PC-9 (cell line): ENCODE measurements at regions not wholly inside any gene's neighbourhood (a gene's known extent, or its start where the extent isn't known, plus 50 kb on each side); places are given as distances from the start of the nearest gene placed in this dataset.
A peak's percentile ranks its signal among the peaks of the same experiment; 100 is the strongest.

ENCODE experiments used
- BruUV-seq: library from RNA; stranded (reverse); fragments of 400-500 nt; replicated peaks from 2 replicates; lab custom pipeline; 2021; lab: Mats Ljungman, UMichigan
- CTCF ChIA-PET: fragments of 300-600 bp; sonication (Branson Sonifier 250); formaldehyde crosslinking; loops from one replicate; lab custom pipeline; 2022; ENCODE audit warnings: antibody characterized with exemption; lab: Charles Lee
- POLR2A ChIA-PET: fragments of 300-600 bp; sonication (Branson Sonifier 250); formaldehyde crosslinking; loops from one replicate; lab custom pipeline; 2022; ENCODE audit warnings: antibody characterized with exemption; ENCODE audit not compliant: unreplicated experiment; lab: Charles Lee
- DNase-seq, 2 experiments: peaks; one replicate each; pipeline versions ENCODE4 v3.0.0 to v3.0.0-alpha.2; 2015 to 2022; ENCODE audit warnings: mixed read lengths in 1 of 2
- H2AFZ ChIP-seq: fragments of 200-600 bp; sonication (generic); 2 replicates; pipeline ENCODE4 v1.8.1; 2017; ENCODE audit warnings: antibody characterized with exemption
- H3F3A ChIP-seq: fragments of 200-600 bp; sonication (generic); 2 replicates; pipeline ENCODE4 v1.8.1; 2017; ENCODE audit warnings: antibody characterized with exemption, mild to moderate bottlenecking, low read depth; ENCODE audit not compliant: insufficient read depth
- H3K27ac ChIP-seq: fragments of 200-600 bp; sonication (generic); 2 replicates; pipeline ENCODE4 v1.6.1; 2016; ENCODE audit warnings: mixed run types
- H3K27me3 ChIP-seq: fragments of 200-600 bp; sonication (generic); 2 replicates; pipeline ENCODE4 v1.6.1; 2016; ENCODE audit warnings: low read depth, mixed run types; ENCODE audit not compliant: insufficient read depth
- H3K36me3 ChIP-seq: fragments of 200-600 bp; sonication (generic); 2 replicates; pipeline ENCODE4 v1.6.1; 2016; ENCODE audit warnings: low read depth, mixed run types
- H3K4me1 ChIP-seq: fragments of 200-600 bp; sonication (generic); replicated peaks from 2 replicates; pipeline ENCODE4 v1.6.1; 2016; ENCODE audit warnings: mixed run types; ENCODE audit not compliant: insufficient read depth
- H3K4me2 ChIP-seq: fragments of 200-600 bp; sonication (generic); 2 replicates; pipeline ENCODE4 v1.6.1; 2017; ENCODE audit warnings: mixed run types
- H3K4me3 ChIP-seq: fragments of 200-600 bp; sonication (generic); 2 replicates; pipeline ENCODE4 v1.6.1; 2016; ENCODE audit warnings: mixed run types
- H3K79me2 ChIP-seq: fragments of 200-600 bp; sonication (generic); 2 replicates; pipeline ENCODE4 v1.6.1; 2017; ENCODE audit warnings: low read depth, mixed run types
- H3K9me2 ChIP-seq: fragments of 200-600 bp; sonication (generic); 2 replicates; pipeline ENCODE4 v1.8.1; 2017; ENCODE audit warnings: mild to moderate bottlenecking; ENCODE audit not compliant: insufficient read depth
- H3K9me3 ChIP-seq: fragments of 200-600 bp; sonication (generic); 2 replicates; pipeline ENCODE4 v1.8.1; 2016; ENCODE audit warnings: low read depth; ENCODE audit not compliant: insufficient read depth
- H4K20me1 ChIP-seq: fragments of 200-600 bp; sonication (generic); 2 replicates; pipeline ENCODE4 v1.8.1; 2017; ENCODE audit not compliant: insufficient read depth
- EZH2 ChIP-seq: fragments of 200-600 bp; sonication (generic); IDR thresholded peaks from 2 replicates; pipeline ENCODE4 v1.8.0; 2017; ENCODE audit warnings: antibody characterized with exemption, low read depth
- intact Hi-C: fragments of 100-400 bp; cut with micrococcal nuclease; formaldehyde crosslinking; loops from one replicate; pipeline ENCODE4 v1.10.0; 2022; ENCODE audit not compliant: unreplicated experiment
- TF ChIP-seq, protein P1 (sequence below): fragments of 200-600 bp; sonication (generic); conservative IDR thresholded peaks from 2 replicates; pipeline ENCODE4 v1.6.1; 2017; ENCODE audit warnings: mixed run types, antibody characterized with exemption, mild to moderate bottlenecking, moderate library complexity

DNA sequence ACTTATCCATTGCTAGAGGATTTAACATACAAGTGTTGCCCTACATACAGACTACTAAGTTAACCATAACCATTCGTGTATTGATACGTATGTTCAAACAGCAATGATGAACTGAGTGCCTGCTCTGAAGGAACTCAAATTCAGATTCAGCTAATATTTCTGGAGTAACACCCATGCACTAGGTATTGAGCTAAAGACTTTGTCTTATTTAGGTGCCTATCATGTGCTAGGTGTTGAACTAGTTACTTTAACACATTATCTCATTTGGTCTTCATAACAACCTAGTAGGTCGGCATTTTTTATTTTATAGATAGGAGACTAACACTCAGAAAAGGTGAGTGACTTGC is 160.0 kb downstream of the LTN1 start:
- no TSS peak for BruUV-seq
- intact Hi-C loops, result no loop called here
- Histone ChIP-seq H4K20me1 (no peaks in the 10 kb centered on the region), H3K9me3 (no peaks in the 10 kb centered on the region), H3K79me2 (no peaks in the 10 kb centered on the region), H2AFZ (no peak overlapping the region), H3F3A (peaks cover 5% of the 10 kb centered on the region; the same call in 1 of the 2 replicates), H3K4me3 (no peak overlapping the region), H3K27ac (no peak overlapping the region), H3K27me3 (no peaks in the 10 kb centered on the region), H3K4me2 (no peak overlapping the region), H3K36me3 (no peaks in the 10 kb centered on the region), H3K4me1 (no peaks in the 10 kb centered on the region), H3K9me2 (no peaks in the 10 kb centered on the region)
- DNase-seq, result no peak
- ChIA-PET POLR2A (interaction anchor here (0.6 kb wide), 1 partner anchor 190 kb away, joined by 3 read pairs; no protein-coding TSS in a partner anchor), CTCF (interaction anchor here (0.6 kb wide), 1 partner anchor 347 kb away, joined by 3 read pairs; no protein-coding TSS in a partner anchor)
- TF ChIP-seq EZH2, result no peak
- TF ChIP-seq, protein P1, sequence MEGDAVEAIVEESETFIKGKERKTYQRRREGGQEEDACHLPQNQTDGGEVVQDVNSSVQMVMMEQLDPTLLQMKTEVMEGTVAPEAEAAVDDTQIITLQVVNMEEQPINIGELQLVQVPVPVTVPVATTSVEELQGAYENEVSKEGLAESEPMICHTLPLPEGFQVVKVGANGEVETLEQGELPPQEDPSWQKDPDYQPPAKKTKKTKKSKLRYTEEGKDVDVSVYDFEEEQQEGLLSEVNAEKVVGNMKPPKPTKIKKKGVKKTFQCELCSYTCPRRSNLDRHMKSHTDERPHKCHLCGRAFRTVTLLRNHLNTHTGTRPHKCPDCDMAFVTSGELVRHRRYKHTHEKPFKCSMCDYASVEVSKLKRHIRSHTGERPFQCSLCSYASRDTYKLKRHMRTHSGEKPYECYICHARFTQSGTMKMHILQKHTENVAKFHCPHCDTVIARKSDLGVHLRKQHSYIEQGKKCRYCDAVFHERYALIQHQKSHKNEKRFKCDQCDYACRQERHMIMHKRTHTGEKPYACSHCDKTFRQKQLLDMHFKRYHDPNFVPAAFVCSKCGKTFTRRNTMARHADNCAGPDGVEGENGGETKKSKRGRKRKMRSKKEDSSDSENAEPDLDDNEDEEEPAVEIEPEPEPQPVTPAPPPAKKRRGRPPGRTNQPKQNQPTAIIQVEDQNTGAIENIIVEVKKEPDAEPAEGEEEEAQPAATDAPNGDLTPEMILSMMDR, result no peak

DNA sequence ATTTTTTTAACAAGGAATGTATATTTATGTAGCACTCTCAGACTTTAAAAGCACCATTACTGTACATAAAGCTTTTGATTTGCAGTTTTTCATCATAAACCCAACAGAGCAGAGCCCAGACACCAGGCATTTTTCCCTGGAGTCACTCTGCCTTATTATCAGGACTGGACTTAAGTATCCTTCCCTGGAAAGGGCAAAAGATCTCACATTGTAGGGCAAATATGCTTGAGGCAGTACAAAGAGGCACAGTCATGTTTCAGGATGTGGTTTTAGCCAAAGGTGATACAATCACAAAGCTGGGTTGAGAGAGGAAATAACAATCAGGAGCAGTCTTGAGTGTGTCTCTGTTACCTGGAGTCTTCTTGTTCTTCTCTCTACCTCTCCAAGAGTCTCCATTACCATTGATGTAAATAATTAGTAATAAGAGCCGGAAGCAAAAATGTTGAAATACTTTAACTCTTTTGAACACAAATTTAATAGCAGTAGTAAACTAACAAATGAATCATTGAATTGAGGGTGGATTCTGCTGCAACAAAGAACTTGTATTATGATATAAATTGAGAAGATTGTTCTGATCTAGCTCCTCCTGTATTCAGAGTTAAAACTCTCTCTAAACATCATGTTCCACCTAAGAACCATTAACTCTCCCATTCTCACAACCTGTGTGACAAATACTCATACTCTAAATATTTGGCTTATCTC is 160.5 kb downstream of the LTN1 start:
- ChIA-PET POLR2A (interaction anchor here (0.6 kb wide), 2 partner anchors 191 to 1274 kb away, joined by 3 to 5 read pairs; no protein-coding TSS in a partner anchor), CTCF (no interaction called here)
- no peaks in the 10 kb centered on the region for H3K27me3 ChIP-seq
- DNase-seq, result peak; percentile 13 to 58
- no TSS peak for BruUV-seq
- no peak overlapping the region for H3K4me2 ChIP-seq
- no peaks in the 10 kb centered on the region for H3K9me3 ChIP-seq
- TF ChIP-seq EZH2, result no peak
- TF ChIP-seq, protein P1, result no peak
- H3K36me3 ChIP-seq, result no peaks in the 10 kb centered on the region
- H3F3A ChIP-seq, result peaks cover 5% of the 10 kb centered on the region; the same call in 1 of the 2 replicates
- no peak overlapping the region for H3K27ac ChIP-seq
- H2AFZ ChIP-seq, result no peak overlapping the region
- H3K4me3 ChIP-seq, result no peak overlapping the region
- no peaks in the 10 kb centered on the region for H3K79me2 ChIP-seq
- no peaks in the 10 kb centered on the region for H3K9me2 ChIP-seq
- intact Hi-C loops, result no loop called here
- H3K4me1 ChIP-seq, result no peaks in the 10 kb centered on the region
- no peaks in the 10 kb centered on the region for H4K20me1 ChIP-seq

DNA sequence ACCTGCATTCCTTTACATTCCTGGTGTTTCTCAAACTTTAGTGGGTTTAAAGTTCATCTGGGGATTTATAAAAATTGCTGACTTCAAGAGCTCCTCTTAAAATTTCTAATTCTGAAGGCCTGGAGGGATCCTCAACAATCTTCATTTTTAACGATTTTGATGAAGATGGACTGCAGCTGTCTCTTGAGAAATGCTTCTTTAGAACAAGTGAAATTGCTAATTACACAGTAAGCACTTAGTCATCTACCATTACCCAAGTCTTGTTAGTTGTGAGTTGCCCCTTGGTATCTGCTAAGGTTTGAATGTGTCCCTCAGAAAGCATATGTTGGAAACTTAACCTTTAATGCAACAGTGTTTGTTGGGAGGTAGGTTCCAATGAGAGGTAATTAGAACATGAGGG is 163.7 kb downstream of the LTN1 start:
- Histone ChIP-seq H3K4me3 (no peak overlapping the region), H3K9me2 (no peaks in the 10 kb centered on the region), H3K4me1 (no peaks in the 10 kb centered on the region), H3K79me2 (no peaks in the 10 kb centered on the region), H3F3A (peaks cover 5% of the 10 kb centered on the region; the same call in 1 of the 2 replicates), H3K27ac (no peak overlapping the region), H3K36me3 (no peaks in the 10 kb centered on the region), H2AFZ (no peak overlapping the region), H3K4me2 (no peak overlapping the region), H3K9me3 (no peaks in the 10 kb centered on the region), H4K20me1 (no peaks in the 10 kb centered on the region), H3K27me3 (no peaks in the 10 kb centered on the region)
- ChIA-PET POLR2A (no interaction called here), CTCF (no interaction called here)
- DNase-seq, result no peak
- TF ChIP-seq, protein P1, result no peak
- no peak for TF ChIP-seq EZH2
- intact Hi-C loops, result no loop called here
- no TSS peak for BruUV-seq
